ENCODE measurements at regions not wholly inside any gene's neighbourhood (a gene's known extent, or its start where the extent isn't known, plus 50 kb on each side); places are given as distances from the start of the nearest gene placed in this dataset.

- Histone ChIP-seq H3K27ac (no peak overlapping the region), H3K4me3 (replicated peaks in 1 of 3) (no peak overlapping the region), H3K27me3 (no peaks in the 10 kb centered on the region), H3K9me3 (no peaks in the 10 kb centered on the region), H3K36me3 (no peaks in the 10 kb centered on the region), H3K4me1 (no peaks in the 10 kb centered on the region)
- WGBS, 2 donors = 14 to 17% methylated on average over 4 of the region's 4 CpGs
- no peak for TF ChIP-seq CTCF (IDR thresholded peaks at IDR 0.05)
- TF ChIP-seq POLR2A (IDR thresholded peaks at IDR 0.05) = no peak
- intact Hi-C loops (cut with DNase I) = no loop called here
- DNase-seq = peak; percentile 1 to 2
Measured at GRCh38 chr3:102796804-102797203, 362.0 kb downstream of the ZPLD1 start.

GRCh38 chr3:102802819-102803420 lies 368.1 kb downstream of the ZPLD1 start:
- TF ChIP-seq POLR2A (IDR thresholded peaks at IDR 0.05) (no peak), CTCF (IDR thresholded peaks at IDR 0.05) (no peak)
- DNase-seq = no peak
- H3K9me3 ChIP-seq = no peaks in the 10 kb centered on the region
- H3K4me3 ChIP-seq (replicated peaks in 1 of 3) = no peak overlapping the region
- 92 to 95% methylated on average over 1 of the region's 1 CpG for WGBS, 2 donors
- intact Hi-C loops (cut with DNase I) = no loop called here
- H3K4me1 ChIP-seq = no peaks in the 10 kb centered on the region
- H3K27me3 ChIP-seq = no peaks in the 10 kb centered on the region
- no peak overlapping the region for H3K27ac ChIP-seq
- H3K36me3 ChIP-seq = no peaks in the 10 kb centered on the region

GRCh38 chr3:102810937-102811336 lies 376.1 kb downstream of the ZPLD1 start:
- H3K4me3 ChIP-seq (replicated peaks in 1 of 3) = no peak overlapping the region
- TF ChIP-seq POLR2A (IDR thresholded peaks at IDR 0.05) (no peak), CTCF (IDR thresholded peaks at IDR 0.05) (no peak)
- no peaks in the 10 kb centered on the region for H3K4me1 ChIP-seq
- DNase-seq = no peak
- H3K36me3 ChIP-seq = no peaks in the 10 kb centered on the region
- intact Hi-C loops (cut with DNase I) = no loop called here
- WGBS, 2 donors = 68 to 72% methylated on average over 1 of the region's 1 CpG
- no peak overlapping the region for H3K27ac ChIP-seq
- H3K9me3 ChIP-seq = no peaks in the 10 kb centered on the region
- no peaks in the 10 kb centered on the region for H3K27me3 ChIP-seq

- Histone ChIP-seq H3K36me3 (no peaks in the 10 kb centered on the region), H3K9me3 (no peaks in the 10 kb centered on the region), H3K27me3 (no peaks in the 10 kb centered on the region), H3K4me3 (replicated peaks in 1 of 3) (no peak overlapping the region), H3K27ac (no peak overlapping the region), H3K4me1 (no peaks in the 10 kb centered on the region)
- 75 to 76% methylated on average over 3 of the region's 3 CpGs for WGBS, 2 donors
- intact Hi-C loops (cut with DNase I) = no loop called here
- TF ChIP-seq POLR2A (IDR thresholded peaks at IDR 0.05) (no peak), CTCF (IDR thresholded peaks at IDR 0.05) (no peak)
- DNase-seq = no peak
Measured at GRCh38 chr3:102826636-102827035, 391.8 kb downstream of the ZPLD1 start.

- Histone ChIP-seq H3K27me3 (no peaks in the 10 kb centered on the region), H3K4me3 (replicated peaks in 1 of 3) (no peak overlapping the region), H3K36me3 (no peaks in the 10 kb centered on the region), H3K4me1 (no peaks in the 10 kb centered on the region), H3K9me3 (no peaks in the 10 kb centered on the region), H3K27ac (no peak overlapping the region)
- DNase-seq = no peak
- intact Hi-C loops (cut with DNase I) = no loop called here
- no peak for TF ChIP-seq POLR2A (IDR thresholded peaks at IDR 0.05)
- TF ChIP-seq CTCF (IDR thresholded peaks at IDR 0.05) = no peak
Measured at GRCh38 chr3:102827386-102827785, 392.6 kb downstream of the ZPLD1 start.
